CD4-positive, alpha-beta T cell (primary cell): ENCODE measurements at regions not wholly inside any gene's neighbourhood (a gene's known extent, or its start where the extent isn't known, plus 50 kb on each side); places are given as distances from the start of the nearest gene placed in this dataset.

Source experiments
- ATAC-seq: fragments of 200-7000 bp; cut with Tn5 transposase; one replicate; pipeline ENCODE4 v1.10.0; 2022; ENCODE audit warnings: mild to moderate bottlenecking; ENCODE audit not compliant: poor library complexity
- CTCF ChIA-PET: fragments of 350-600 bp; sonication (Branson Sonifier 250); formaldehyde crosslinking; loops from one replicate; lab custom pipeline; 2021; ENCODE audit warnings: antibody characterized with exemption, inconsistent platforms; lab: Charles Lee
- POLR2A ChIA-PET: fragments of 350-600 bp; sonication (Branson Sonifier 250); formaldehyde crosslinking; loops from one replicate; lab custom pipeline; 2021; ENCODE audit warnings: antibody characterized with exemption, inconsistent platforms; lab: Charles Lee
- DNase-seq, 14 experiments: peaks; one replicate each; pipeline ENCODE4 v3.0.0-alpha.2; 2013 to 2020; ENCODE audit warnings: mixed read lengths in 2 of 14
- H3K27ac ChIP-seq, 2 donors: one replicate each; pipeline versions ENCODE4 v1.5.1 to v1.7.0; 2013; ENCODE audit warnings: low read length in 2 of 2, low read depth in 1 of 2, mild to moderate bottlenecking in 1 of 2
- H3K27me3 ChIP-seq, 2 experiments: 1 replicate in 1 of 2; 2 replicates in 1 of 2; pipeline versions ENCODE4 v1.6.1 to v1.7.0; 2013; ENCODE audit warnings: low read length in 2 of 2, control low read depth in 1 of 2, mild to moderate bottlenecking in 1 of 2, moderate library complexity in 1 of 2; ENCODE audit not compliant: insufficient read depth in 2 of 2, control insufficient read depth in 1 of 2
- H3K36me3 ChIP-seq: one replicate; pipeline ENCODE4 v1.6.1; 2013; ENCODE audit warnings: low read length, control low read depth; ENCODE audit not compliant: insufficient read depth
- H3K4me1 ChIP-seq: one replicate; pipeline ENCODE4 v1.6.1; 2013; ENCODE audit warnings: low read length, control low read depth; ENCODE audit not compliant: insufficient read depth
- H3K4me3 ChIP-seq: one replicate; pipeline ENCODE4 v1.5.1; 2013; ENCODE audit warnings: mild to moderate bottlenecking, low read length, moderate library complexity
- H3K9me3 ChIP-seq, 2 experiments: 1 replicate in 1 of 2; 2 replicates in 1 of 2; pipeline versions ENCODE4 v1.6.1 to v1.7.0; 2013; ENCODE audit warnings: low read length in 2 of 2, mild to moderate bottlenecking in 2 of 2, control low read depth in 1 of 2, moderate library complexity in 1 of 2; ENCODE audit not compliant: control insufficient read depth in 1 of 2, insufficient read depth in 1 of 2
- H3K27ac Mint-ChIP-seq: one replicate; pipeline ENCODE4 v1.8.0; 2020; ENCODE audit warnings: mixed read lengths
- H3K27me3 Mint-ChIP-seq: one replicate; pipeline ENCODE4 v1.8.0; 2021; ENCODE audit warnings: mixed read lengths
- H3K36me3 Mint-ChIP-seq: one replicate; pipeline ENCODE4 v1.8.0; 2021; ENCODE audit warnings: low read depth, mixed read lengths
- H3K4me1 Mint-ChIP-seq: one replicate; pipeline ENCODE4 v1.8.0; 2021; ENCODE audit warnings: low read depth, mixed read lengths
- H3K4me3 Mint-ChIP-seq: one replicate; pipeline ENCODE4 v1.8.0; 2020; ENCODE audit warnings: mild to moderate bottlenecking, mixed read lengths
- H3K9me3 Mint-ChIP-seq: one replicate; pipeline ENCODE4 v1.8.0; 2020; ENCODE audit warnings: mixed read lengths
- CTCF ChIP-seq: fragments of 200-600 bp; IDR thresholded peaks from one replicate; pipeline ENCODE4 v1.8.0; 2022; ENCODE audit warnings: antibody characterized with exemption, mild to moderate bottlenecking
- intact Hi-C, 2 experiments: fragments of 100-400 bp; cut with DNase I in 1 of 2; cut with micrococcal nuclease in 1 of 2; formaldehyde crosslinking; loops; one replicate each; pipeline versions ENCODE4 v1.15.1 to v1.9.0; 2023 to 2025; cut with DNase I, micrococcal nuclease

GRCh38 chr6:15107644-15108382, 138.1 kb upstream of the JARID2 start:
- ATAC-seq (no peak), DNase-seq (no peak)
- ChIA-PET POLR2A (no interaction called here), CTCF (no interaction called here)
- Mint-ChIP-seq H3K27ac (no peak overlapping the region), H3K4me3 (no peak overlapping the region), H3K36me3 (no peaks in the 10 kb centered on the region), H3K9me3 (peaks cover 2% of the 10 kb centered on the region), H3K4me1 (no peaks in the 10 kb centered on the region), H3K27me3 (no peaks in the 10 kb centered on the region)
- no peaks in the 10 kb centered on the region for H3K36me3 ChIP-seq
- no peak for TF ChIP-seq CTCF
- no peak overlapping the region for H3K27ac ChIP-seq
- H3K9me3 ChIP-seq = no peaks in the 10 kb centered on the region
- intact Hi-C loops = no loop called here
- no peaks in the 10 kb centered on the region for H3K27me3 ChIP-seq
- H3K4me3 ChIP-seq = no peak overlapping the region
- H3K4me1 ChIP-seq = no peaks in the 10 kb centered on the region

- Histone ChIP-seq H3K36me3 (no peaks in the 10 kb centered on the region), H3K27ac (no peak overlapping the region), H3K4me3 (no peak overlapping the region), H3K9me3 (no peaks in the 10 kb centered on the region), H3K27me3 (no peaks in the 10 kb centered on the region), H3K4me1 (no peaks in the 10 kb centered on the region)
- no peak for TF ChIP-seq CTCF
- ChIA-PET CTCF (no interaction called here), POLR2A (no interaction called here)
- no peaks in the 10 kb centered on the region for H3K36me3 Mint-ChIP-seq
- H3K4me3 Mint-ChIP-seq = no peak overlapping the region
- intact Hi-C loops = no loop called here
- DNase-seq (no peak), ATAC-seq (no peak)
- no peaks in the 10 kb centered on the region for H3K4me1 Mint-ChIP-seq
- H3K27ac Mint-ChIP-seq = no peak overlapping the region
- no peaks in the 10 kb centered on the region for H3K27me3 Mint-ChIP-seq
- H3K9me3 Mint-ChIP-seq = peaks cover 2% of the 10 kb centered on the region
Observed at GRCh38 chr6:15108383-15108715, 137.5 kb upstream of the JARID2 start.

GRCh38 chr6:15109338-15110090, 136.4 kb upstream of the JARID2 start:
- POLR2A ChIA-PET = no interaction called here
- H3K4me1 Mint-ChIP-seq = no peaks in the 10 kb centered on the region
- Histone ChIP-seq H3K27ac (no peak overlapping the region), H3K4me1 (no peaks in the 10 kb centered on the region), H3K4me3 (no peak overlapping the region), H3K27me3 (no peaks in the 10 kb centered on the region), H3K36me3 (no peaks in the 10 kb centered on the region), H3K9me3 (no peaks in the 10 kb centered on the region)
- CTCF ChIA-PET = no interaction called here
- H3K27ac Mint-ChIP-seq = no peak overlapping the region
- no peak for DNase-seq
- no peaks in the 10 kb centered on the region for H3K36me3 Mint-ChIP-seq
- TF ChIP-seq CTCF = no peak
- peaks cover 2% of the 10 kb centered on the region for H3K9me3 Mint-ChIP-seq
- intact Hi-C loops = no loop called here
- no peak overlapping the region for H3K4me3 Mint-ChIP-seq
- no peak for ATAC-seq
- no peaks in the 10 kb centered on the region for H3K27me3 Mint-ChIP-seq
